Activated B cell treated with CpG ODN at 0.5 μM for 24 hours (primary cell): ENCODE measurements at regions not wholly inside any gene's neighbourhood (a gene's known extent, or its start where the extent isn't known, plus 50 kb on each side); places are given as distances from the start of the nearest gene placed in this dataset.

ENCODE experiments used
- ATAC-seq: fragments of 200-7000 bp; cut with Tn5 transposase; one replicate; pipeline ENCODE4 v1.10.0; 2021; ENCODE audit warnings: low read depth, mild to moderate bottlenecking, moderate library complexity
- CTCF ChIA-PET: fragments of 350-600 bp; sonication (Branson Sonifier 250); formaldehyde crosslinking; loops from one replicate; lab custom pipeline; 2021; ENCODE audit warnings: antibody characterized with exemption; lab: Charles Lee
- POLR2A ChIA-PET: fragments of 350-600 bp; sonication (Branson Sonifier 250); formaldehyde crosslinking; loops from one replicate; lab custom pipeline; 2021; ENCODE audit warnings: antibody characterized with exemption; lab: Charles Lee
- DNase-seq: peaks from one replicate; pipeline ENCODE4 v3.0.0; 2022
- H3K27ac Mint-ChIP-seq: one replicate; pipeline ENCODE4 v1.8.0; 2020; ENCODE audit warnings: mixed read lengths
- H3K27me3 Mint-ChIP-seq: one replicate; pipeline ENCODE4 v1.8.0; 2021; ENCODE audit warnings: mixed read lengths
- H3K36me3 Mint-ChIP-seq: one replicate; pipeline ENCODE4 v1.8.0; 2021; ENCODE audit warnings: low read depth, mixed read lengths
- H3K4me1 Mint-ChIP-seq: one replicate; pipeline ENCODE4 v1.8.0; 2021; ENCODE audit warnings: mixed read lengths
- H3K4me3 Mint-ChIP-seq: one replicate; pipeline ENCODE4 v1.8.0; 2020; ENCODE audit warnings: mild to moderate bottlenecking, mixed read lengths
- H3K9me3 Mint-ChIP-seq: one replicate; pipeline ENCODE4 v1.8.0; 2020; ENCODE audit warnings: mixed read lengths
- CTCF ChIP-seq: fragments of 200-600 bp; IDR thresholded peaks from one replicate; pipeline ENCODE4 v1.8.0; 2022; ENCODE audit warnings: antibody characterized with exemption, mild to moderate bottlenecking
- intact Hi-C: fragments of 100-400 bp; cut with micrococcal nuclease; formaldehyde crosslinking; loops from one replicate; pipeline ENCODE4 v1.15.1; 2024

- intact Hi-C loops = no loop called here
- POLR2A ChIA-PET = no interaction called here
- no peak for ATAC-seq
Measured at GRCh38 chr21:22632176-22632575, 1634.0 kb downstream of the NCAM2 start.

GRCh38 chr21:22649246-22649645 is 1651.0 kb downstream of the NCAM2 start:
- no peak for TF ChIP-seq CTCF
- Mint-ChIP-seq H3K36me3 (no peaks in the 10 kb centered on the region), H3K4me1 (no peaks in the 10 kb centered on the region), H3K27ac (no peak overlapping the region), H3K9me3 (no peaks in the 10 kb centered on the region), H3K27me3 (no peaks in the 10 kb centered on the region), H3K4me3 (no peak overlapping the region)
- CTCF ChIA-PET = no interaction called here
- DNase-seq (no peak), ATAC-seq (no peak)
- intact Hi-C loops = no loop called here
- POLR2A ChIA-PET = no interaction called here

More at GRCh38 chr21:22632176-22632575, 1634.0 kb downstream of the NCAM2 start:
- no peak for DNase-seq
- Mint-ChIP-seq H3K27me3 (no peaks in the 10 kb centered on the region), H3K9me3 (no peaks in the 10 kb centered on the region), H3K4me3 (no peak overlapping the region), H3K36me3 (no peaks in the 10 kb centered on the region), H3K4me1 (no peaks in the 10 kb centered on the region), H3K27ac (no peak overlapping the region)
- no peak for TF ChIP-seq CTCF
- CTCF ChIA-PET = no interaction called here

GRCh38 chr21:22650226-22650625 is 1652.0 kb downstream of the NCAM2 start:
- no peaks in the 10 kb centered on the region for H3K27me3 Mint-ChIP-seq
- no peaks in the 10 kb centered on the region for H3K4me1 Mint-ChIP-seq
- H3K36me3 Mint-ChIP-seq = no peaks in the 10 kb centered on the region
- ATAC-seq (no peak), DNase-seq (no peak)
- intact Hi-C loops = no loop called here
- ChIA-PET CTCF (no interaction called here), POLR2A (no interaction called here)
- H3K27ac Mint-ChIP-seq = no peak overlapping the region
- H3K9me3 Mint-ChIP-seq = no peaks in the 10 kb centered on the region
- no peak for TF ChIP-seq CTCF
- H3K4me3 Mint-ChIP-seq = no peak overlapping the region

- no peak for TF ChIP-seq CTCF
- DNase-seq = no peak
- Mint-ChIP-seq H3K36me3 (no peaks in the 10 kb centered on the region), H3K9me3 (no peaks in the 10 kb centered on the region), H3K27me3 (no peaks in the 10 kb centered on the region), H3K27ac (no peak overlapping the region), H3K4me1 (no peaks in the 10 kb centered on the region), H3K4me3 (no peak overlapping the region)
- ChIA-PET CTCF (no interaction called here), POLR2A (no interaction called here)
- intact Hi-C loops = no loop called here
- no peak for ATAC-seq
Measured at GRCh38 chr21:22657781-22658180, 1659.6 kb downstream of the NCAM2 start.

- Mint-ChIP-seq H3K27ac (no peak overlapping the region), H3K36me3 (no peaks in the 10 kb centered on the region), H3K27me3 (no peaks in the 10 kb centered on the region), H3K9me3 (peaks cover 8% of the 10 kb centered on the region), H3K4me3 (no peak overlapping the region), H3K4me1 (no peaks in the 10 kb centered on the region)
- DNase-seq (no peak), ATAC-seq (no peak)
- ChIA-PET CTCF (no interaction called here), POLR2A (no interaction called here)
- TF ChIP-seq CTCF = no peak
- intact Hi-C loops = no loop called here
Measured at GRCh38 chr21:22670148-22670547, 1671.9 kb downstream of the NCAM2 start.
